ENCODE measurements at regions not wholly inside any gene's neighbourhood (a gene's known extent, or its start where the extent isn't known, plus 50 kb on each side); places are given as distances from the start of the nearest gene placed in this dataset.

- TF ChIP-seq CTCF (IDR thresholded peaks at IDR 0.05), result no peak
- no peak for TF ChIP-seq POLR2A (IDR thresholded peaks at IDR 0.05)
- TF ChIP-seq POLR2AphosphoS5 (IDR thresholded peaks at IDR 0.05), result no peak
Observed at GRCh38 chr6:134610411-134610810, 292.5 kb upstream of the SGK1 start.

Data from prostate gland (tissue), 2 donors.